GM19239 (cell line): ENCODE measurements at regions not wholly inside any gene's neighbourhood (a gene's known extent, or its start where the extent isn't known, plus 50 kb on each side); places are given as distances from the start of the nearest gene placed in this dataset.
A peak's percentile ranks its signal among the peaks of the same experiment; 100 is the strongest.
"Not testable (repeated sequence)": the region's sequence is repeated elsewhere in the genome, so short reads cannot be mapped to it uniquely, and the experiment has no call there.

Experiments
- DNase-seq: peaks from one replicate; pipeline ENCODE4 v3.0.0; 2011; ENCODE audit warnings: low spot score; ENCODE audit not compliant: insufficient read length
- FAIRE-seq: peaks from 2 replicates; lab custom pipeline; 2011; peaks lifted over from hg19 to GRCh38; lab: Jason Lieb, UNC

- DNase-seq (no peak), FAIRE-seq (no peak)
Measured at GRCh38 chr3:194025951-194026350, 110.0 kb upstream of the HES1 start.

- DNase-seq, result no peak
- FAIRE-seq, result no peak
Measured at GRCh38 chr3:194028434-194029004, 107.4 kb upstream of the HES1 start.

GRCh38 chr3:194029846-194030245 lies 106.1 kb upstream of the HES1 start:
- no peak for FAIRE-seq
- DNase-seq, result no peak

- DNase-seq (no peak), FAIRE-seq (no peak)
Measured at GRCh38 chr3:194030372-194030771, 105.6 kb upstream of the HES1 start.

GRCh38 chr3:194031349-194031748 lies 104.6 kb upstream of the HES1 start:
- DNase-seq (no peak), FAIRE-seq (no peak)

GRCh38 chr3:194031867-194032635 lies 103.9 kb upstream of the HES1 start:
- no peak for DNase-seq
- FAIRE-seq, result no peak

GRCh38 chr3:194032828-194033435 lies 103.0 kb upstream of the HES1 start:
- DNase-seq, result no peak
- no peak for FAIRE-seq

- no peak for FAIRE-seq
Measured at GRCh38 chr3:194034346-194035336, 101.3 kb upstream of the HES1 start.

GRCh38 chr3:194035406-194036138 lies 100.4 kb upstream of the HES1 start:
- DNase-seq (no peak), FAIRE-seq (no peak)

More at GRCh38 chr3:194034346-194035336, 101.3 kb upstream of the HES1 start:
- DNase-seq, result no peak

GRCh38 chr3:194036842-194037241 lies 99.1 kb upstream of the HES1 start:
- DNase-seq (no peak), FAIRE-seq (no peak)

GRCh38 chr3:194038346-194038745 lies 97.6 kb upstream of the HES1 start:
- not testable (repeated sequence) for FAIRE-seq, DNase-seq

- FAIRE-seq (no peak), DNase-seq (no peak)
Measured at GRCh38 chr3:194038960-194039359, 97.0 kb upstream of the HES1 start.

- FAIRE-seq (no peak), DNase-seq (no peak)
Measured at GRCh38 chr3:194040516-194041273, 95.3 kb upstream of the HES1 start.

GRCh38 chr3:194042927-194043326 lies 93.0 kb upstream of the HES1 start:
- FAIRE-seq (no peak), DNase-seq (no peak)

- FAIRE-seq (no peak), DNase-seq (no peak)
Measured at GRCh38 chr3:194043516-194043915, 92.4 kb upstream of the HES1 start.

GRCh38 chr3:194045289-194045688 lies 90.7 kb upstream of the HES1 start:
- FAIRE-seq, result peak; percentile 86
- DNase-seq, result no peak

- DNase-seq, result no peak
- no peak for FAIRE-seq
Measured at GRCh38 chr3:194045919-194046318, 90.0 kb upstream of the HES1 start.

- FAIRE-seq (peak; percentile 74), DNase-seq (no peak)
Measured at GRCh38 chr3:194046531-194046930, 89.4 kb upstream of the HES1 start.
